ENCODE measurements at regions not wholly inside any gene's neighbourhood (a gene's known extent, or its start where the extent isn't known, plus 50 kb on each side); places are given as distances from the start of the nearest gene placed in this dataset.

- Histone ChIP-seq H3K27me3 (ENCODE audit: low read depth, low read length) (no peaks in the 10 kb centered on the region), H2AFZ (ENCODE audit: low read depth, low read length) (no peak overlapping the region), H3K36me3 (replicated peaks; ENCODE audit: low read depth, low read length) (no peaks in the 10 kb centered on the region), H3K9ac (ENCODE audit: low read length) (no peak overlapping the region), H3K4me1 (ENCODE audit: low read length) (no peaks in the 10 kb centered on the region), H3K9me3 (ENCODE audit: insufficient read depth, low read length) (no peaks in the 10 kb centered on the region), H4K20me1 (ENCODE audit: insufficient read depth, low read length) (no peaks in the 10 kb centered on the region), H3K4me2 (ENCODE audit: low read length) (no peak overlapping the region), H3K27ac (ENCODE audit: low read length) (no peak overlapping the region), H3K79me2 (ENCODE audit: low read length) (no peaks in the 10 kb centered on the region), H3K4me3 (ENCODE audit: low read length) (no peak overlapping the region)
- no peak for TF ChIP-seq EZH2phosphoT487 (IDR thresholded peaks at IDR 0.05; ENCODE audit: low read depth)
- no peak for TF ChIP-seq CTCF (IDR thresholded peaks at IDR 0.05; ENCODE audit: low read depth, low read length)
Observed at GRCh38 chr2:122255924-122256323, 500.5 kb downstream of the TSN start.

GRCh38 chr2:122261911-122262310 is 506.5 kb downstream of the TSN start:
- no peak overlapping the region for H2AFZ ChIP-seq (ENCODE audit: low read depth, low read length)
- H3K79me2 ChIP-seq (ENCODE audit: low read length), result no peaks in the 10 kb centered on the region
- H3K4me1 ChIP-seq (ENCODE audit: low read length), result no peaks in the 10 kb centered on the region
- no peaks in the 10 kb centered on the region for H3K36me3 ChIP-seq (replicated peaks; ENCODE audit: low read depth, low read length)
- H3K9ac ChIP-seq (ENCODE audit: low read length), result no peak overlapping the region
- no peaks in the 10 kb centered on the region for H4K20me1 ChIP-seq (ENCODE audit: insufficient read depth, low read length)
- no peak overlapping the region for H3K4me2 ChIP-seq (ENCODE audit: low read length)
- no peaks in the 10 kb centered on the region for H3K9me3 ChIP-seq (ENCODE audit: insufficient read depth, low read length)
- no peak for TF ChIP-seq CTCF (IDR thresholded peaks at IDR 0.05; ENCODE audit: low read depth, low read length)
- no peak for TF ChIP-seq EZH2phosphoT487 (IDR thresholded peaks at IDR 0.05; ENCODE audit: low read depth)
- H3K27me3 ChIP-seq (ENCODE audit: low read depth, low read length), result no peaks in the 10 kb centered on the region
- H3K4me3 ChIP-seq (ENCODE audit: low read length), result no peak overlapping the region
- H3K27ac ChIP-seq (ENCODE audit: low read length), result no peak overlapping the region

GRCh38 chr2:122263746-122264145 is 508.3 kb downstream of the TSN start:
- H3K4me1 ChIP-seq (ENCODE audit: low read length), result no peaks in the 10 kb centered on the region
- TF ChIP-seq CTCF (IDR thresholded peaks at IDR 0.05; ENCODE audit: low read depth, low read length) (no peak), EZH2phosphoT487 (IDR thresholded peaks at IDR 0.05; ENCODE audit: low read depth) (no peak)
- no peaks in the 10 kb centered on the region for H3K27me3 ChIP-seq (ENCODE audit: low read depth, low read length)
- H3K27ac ChIP-seq (ENCODE audit: low read length), result no peak overlapping the region
- no peaks in the 10 kb centered on the region for H4K20me1 ChIP-seq (ENCODE audit: insufficient read depth, low read length)
- H2AFZ ChIP-seq (ENCODE audit: low read depth, low read length), result no peak overlapping the region
- H3K4me3 ChIP-seq (ENCODE audit: low read length), result no peak overlapping the region
- no peak overlapping the region for H3K9ac ChIP-seq (ENCODE audit: low read length)
- no peaks in the 10 kb centered on the region for H3K36me3 ChIP-seq (replicated peaks; ENCODE audit: low read depth, low read length)
- H3K4me2 ChIP-seq (ENCODE audit: low read length), result no peak overlapping the region
- no peaks in the 10 kb centered on the region for H3K79me2 ChIP-seq (ENCODE audit: low read length)
- no peaks in the 10 kb centered on the region for H3K9me3 ChIP-seq (ENCODE audit: insufficient read depth, low read length)

- Histone ChIP-seq H3K9ac (ENCODE audit: low read length) (no peak overlapping the region), H2AFZ (ENCODE audit: low read depth, low read length) (no peak overlapping the region), H3K27me3 (ENCODE audit: low read depth, low read length) (no peaks in the 10 kb centered on the region), H3K79me2 (ENCODE audit: low read length) (no peaks in the 10 kb centered on the region), H3K36me3 (replicated peaks; ENCODE audit: low read depth, low read length) (no peaks in the 10 kb centered on the region), H3K4me2 (ENCODE audit: low read length) (no peak overlapping the region), H3K27ac (ENCODE audit: low read length) (no peak overlapping the region), H4K20me1 (ENCODE audit: insufficient read depth, low read length) (no peaks in the 10 kb centered on the region), H3K9me3 (ENCODE audit: insufficient read depth, low read length) (no peaks in the 10 kb centered on the region), H3K4me3 (ENCODE audit: low read length) (no peak overlapping the region), H3K4me1 (ENCODE audit: low read length) (no peaks in the 10 kb centered on the region)
- no peak for TF ChIP-seq CTCF (IDR thresholded peaks at IDR 0.05; ENCODE audit: low read depth, low read length)
- TF ChIP-seq EZH2phosphoT487 (IDR thresholded peaks at IDR 0.05; ENCODE audit: low read depth), result no peak
Observed at GRCh38 chr2:122266636-122267035, 511.2 kb downstream of the TSN start.

All from OCI-LY3 (cell line).